ENCODE measurements at regions not wholly inside any gene's neighbourhood (a gene's known extent, or its start where the extent isn't known, plus 50 kb on each side); places are given as distances from the start of the nearest gene placed in this dataset.

DNA sequence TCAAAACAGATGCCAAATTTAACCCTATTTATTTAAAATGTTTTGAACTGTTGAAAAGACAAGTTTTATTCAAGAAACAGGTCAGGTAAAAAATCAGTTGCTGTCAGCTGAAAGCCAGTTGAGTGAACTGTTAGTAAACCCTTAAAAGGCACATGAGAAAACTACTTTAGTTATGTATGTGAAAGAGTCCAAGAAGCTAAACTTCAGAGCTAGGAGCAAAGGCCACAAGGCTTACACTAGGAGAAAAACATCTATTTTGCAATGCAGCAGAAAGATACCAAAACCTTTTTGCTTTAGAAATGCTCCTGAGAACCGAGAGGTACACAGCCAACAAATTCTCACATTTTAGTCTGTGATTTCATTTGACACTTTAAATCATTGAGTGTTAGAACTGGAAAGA is 375.2 kb downstream of the FSCB start:
- TF ChIP-seq, protein P1, sequence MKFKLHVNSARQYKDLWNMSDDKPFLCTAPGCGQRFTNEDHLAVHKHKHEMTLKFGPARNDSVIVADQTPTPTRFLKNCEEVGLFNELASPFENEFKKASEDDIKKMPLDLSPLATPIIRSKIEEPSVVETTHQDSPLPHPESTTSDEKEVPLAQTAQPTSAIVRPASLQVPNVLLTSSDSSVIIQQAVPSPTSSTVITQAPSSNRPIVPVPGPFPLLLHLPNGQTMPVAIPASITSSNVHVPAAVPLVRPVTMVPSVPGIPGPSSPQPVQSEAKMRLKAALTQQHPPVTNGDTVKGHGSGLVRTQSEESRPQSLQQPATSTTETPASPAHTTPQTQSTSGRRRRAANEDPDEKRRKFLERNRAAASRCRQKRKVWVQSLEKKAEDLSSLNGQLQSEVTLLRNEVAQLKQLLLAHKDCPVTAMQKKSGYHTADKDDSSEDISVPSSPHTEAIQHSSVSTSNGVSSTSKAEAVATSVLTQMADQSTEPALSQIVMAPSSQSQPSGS (tag by site-specific recombination; IDR thresholded peaks at IDR 0.05; ENCODE audit: low read depth), result no peak
- no peak for TF ChIP-seq ZNF544 (tag by site-specific recombination; IDR thresholded peaks at IDR 0.05)
- TF ChIP-seq, protein P2, sequence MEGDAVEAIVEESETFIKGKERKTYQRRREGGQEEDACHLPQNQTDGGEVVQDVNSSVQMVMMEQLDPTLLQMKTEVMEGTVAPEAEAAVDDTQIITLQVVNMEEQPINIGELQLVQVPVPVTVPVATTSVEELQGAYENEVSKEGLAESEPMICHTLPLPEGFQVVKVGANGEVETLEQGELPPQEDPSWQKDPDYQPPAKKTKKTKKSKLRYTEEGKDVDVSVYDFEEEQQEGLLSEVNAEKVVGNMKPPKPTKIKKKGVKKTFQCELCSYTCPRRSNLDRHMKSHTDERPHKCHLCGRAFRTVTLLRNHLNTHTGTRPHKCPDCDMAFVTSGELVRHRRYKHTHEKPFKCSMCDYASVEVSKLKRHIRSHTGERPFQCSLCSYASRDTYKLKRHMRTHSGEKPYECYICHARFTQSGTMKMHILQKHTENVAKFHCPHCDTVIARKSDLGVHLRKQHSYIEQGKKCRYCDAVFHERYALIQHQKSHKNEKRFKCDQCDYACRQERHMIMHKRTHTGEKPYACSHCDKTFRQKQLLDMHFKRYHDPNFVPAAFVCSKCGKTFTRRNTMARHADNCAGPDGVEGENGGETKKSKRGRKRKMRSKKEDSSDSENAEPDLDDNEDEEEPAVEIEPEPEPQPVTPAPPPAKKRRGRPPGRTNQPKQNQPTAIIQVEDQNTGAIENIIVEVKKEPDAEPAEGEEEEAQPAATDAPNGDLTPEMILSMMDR (tag by site-specific recombination; IDR thresholded peaks at IDR 0.05), result no peak
- no peak for TF ChIP-seq ZNF658 (tag by site-specific recombination; IDR thresholded peaks at IDR 0.05)
- TF ChIP-seq, protein P3, sequence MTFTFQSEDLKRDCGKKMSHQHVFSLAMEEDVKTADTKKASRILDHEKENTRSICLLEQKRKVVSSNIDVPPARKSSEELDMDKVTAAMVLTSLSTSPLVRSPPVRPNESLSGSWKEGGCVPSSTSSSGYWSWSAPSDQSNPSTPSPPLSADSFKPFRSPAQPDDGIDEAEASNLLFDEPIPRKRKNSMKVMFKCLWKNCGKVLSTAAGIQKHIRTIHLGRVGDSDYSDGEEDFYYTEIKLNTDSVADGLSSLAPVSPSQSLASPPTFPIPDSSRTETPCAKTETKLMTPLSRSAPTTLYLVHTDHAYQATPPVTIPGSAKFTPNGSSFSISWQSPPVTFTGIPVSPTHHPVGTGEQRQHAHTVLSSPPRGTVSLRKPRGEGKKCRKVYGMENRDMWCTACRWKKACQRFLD (tag by site-specific recombination; IDR thresholded peaks at IDR 0.05), result no peak
- TF ChIP-seq, protein P4, sequence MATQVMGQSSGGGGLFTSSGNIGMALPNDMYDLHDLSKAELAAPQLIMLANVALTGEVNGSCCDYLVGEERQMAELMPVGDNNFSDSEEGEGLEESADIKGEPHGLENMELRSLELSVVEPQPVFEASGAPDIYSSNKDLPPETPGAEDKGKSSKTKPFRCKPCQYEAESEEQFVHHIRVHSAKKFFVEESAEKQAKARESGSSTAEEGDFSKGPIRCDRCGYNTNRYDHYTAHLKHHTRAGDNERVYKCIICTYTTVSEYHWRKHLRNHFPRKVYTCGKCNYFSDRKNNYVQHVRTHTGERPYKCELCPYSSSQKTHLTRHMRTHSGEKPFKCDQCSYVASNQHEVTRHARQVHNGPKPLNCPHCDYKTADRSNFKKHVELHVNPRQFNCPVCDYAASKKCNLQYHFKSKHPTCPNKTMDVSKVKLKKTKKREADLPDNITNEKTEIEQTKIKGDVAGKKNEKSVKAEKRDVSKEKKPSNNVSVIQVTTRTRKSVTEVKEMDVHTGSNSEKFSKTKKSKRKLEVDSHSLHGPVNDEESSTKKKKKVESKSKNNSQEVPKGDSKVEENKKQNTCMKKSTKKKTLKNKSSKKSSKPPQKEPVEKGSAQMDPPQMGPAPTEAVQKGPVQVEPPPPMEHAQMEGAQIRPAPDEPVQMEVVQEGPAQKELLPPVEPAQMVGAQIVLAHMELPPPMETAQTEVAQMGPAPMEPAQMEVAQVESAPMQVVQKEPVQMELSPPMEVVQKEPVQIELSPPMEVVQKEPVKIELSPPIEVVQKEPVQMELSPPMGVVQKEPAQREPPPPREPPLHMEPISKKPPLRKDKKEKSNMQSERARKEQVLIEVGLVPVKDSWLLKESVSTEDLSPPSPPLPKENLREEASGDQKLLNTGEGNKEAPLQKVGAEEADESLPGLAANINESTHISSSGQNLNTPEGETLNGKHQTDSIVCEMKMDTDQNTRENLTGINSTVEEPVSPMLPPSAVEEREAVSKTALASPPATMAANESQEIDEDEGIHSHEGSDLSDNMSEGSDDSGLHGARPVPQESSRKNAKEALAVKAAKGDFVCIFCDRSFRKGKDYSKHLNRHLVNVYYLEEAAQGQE (tag by site-specific recombination; IDR thresholded peaks at IDR 0.05), result no peak
- no peak for TF ChIP-seq ZNF768 (tag by site-specific recombination; IDR thresholded peaks at IDR 0.05)
- no peak for TF ChIP-seq ZNF785 (tag by site-specific recombination; IDR thresholded peaks at IDR 0.05)
- TF ChIP-seq YY1 (tag by site-specific recombination; IDR thresholded peaks at IDR 0.05), result no peak
- no peak for TF ChIP-seq ZFHX2 (tag by site-specific recombination; conservative IDR thresholded peaks at IDR 0.05)
- TF ChIP-seq ZNF292 (tag by site-specific recombination; IDR thresholded peaks at IDR 0.05; ENCODE audit: borderline replicate concordance, low read depth), result no peak
- TF ChIP-seq ZNF423 (tag by site-specific recombination; IDR thresholded peaks at IDR 0.05), result no peak
- TF ChIP-seq ZNF670 (tag by site-specific recombination; IDR thresholded peaks at IDR 0.05; ENCODE audit: low read depth), result no peak
- TF ChIP-seq ZNF426 (tag by site-specific recombination; IDR thresholded peaks at IDR 0.05), result no peak

All from HEK293 (cell line).